ENCODE measurements at regions not wholly inside any gene's neighbourhood (a gene's known extent, or its start where the extent isn't known, plus 50 kb on each side); places are given as distances from the start of the nearest gene placed in this dataset.

GRCh38 chr10:61160253-61160652, 216.3 kb upstream of the RHOBTB1 start:
- TF ChIP-seq POLR2A (IDR thresholded peaks at IDR 0.05): no peak
- TF ChIP-seq, protein P1, sequence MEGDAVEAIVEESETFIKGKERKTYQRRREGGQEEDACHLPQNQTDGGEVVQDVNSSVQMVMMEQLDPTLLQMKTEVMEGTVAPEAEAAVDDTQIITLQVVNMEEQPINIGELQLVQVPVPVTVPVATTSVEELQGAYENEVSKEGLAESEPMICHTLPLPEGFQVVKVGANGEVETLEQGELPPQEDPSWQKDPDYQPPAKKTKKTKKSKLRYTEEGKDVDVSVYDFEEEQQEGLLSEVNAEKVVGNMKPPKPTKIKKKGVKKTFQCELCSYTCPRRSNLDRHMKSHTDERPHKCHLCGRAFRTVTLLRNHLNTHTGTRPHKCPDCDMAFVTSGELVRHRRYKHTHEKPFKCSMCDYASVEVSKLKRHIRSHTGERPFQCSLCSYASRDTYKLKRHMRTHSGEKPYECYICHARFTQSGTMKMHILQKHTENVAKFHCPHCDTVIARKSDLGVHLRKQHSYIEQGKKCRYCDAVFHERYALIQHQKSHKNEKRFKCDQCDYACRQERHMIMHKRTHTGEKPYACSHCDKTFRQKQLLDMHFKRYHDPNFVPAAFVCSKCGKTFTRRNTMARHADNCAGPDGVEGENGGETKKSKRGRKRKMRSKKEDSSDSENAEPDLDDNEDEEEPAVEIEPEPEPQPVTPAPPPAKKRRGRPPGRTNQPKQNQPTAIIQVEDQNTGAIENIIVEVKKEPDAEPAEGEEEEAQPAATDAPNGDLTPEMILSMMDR (IDR thresholded peaks at IDR 0.05): no peak
